Keratinocyte (primary cell): ENCODE measurements at regions not wholly inside any gene's neighbourhood (a gene's known extent, or its start where the extent isn't known, plus 50 kb on each side); places are given as distances from the start of the nearest gene placed in this dataset.

Source experiments
- DNase-seq: peaks from one replicate; pipeline ENCODE4 v3.0.0-alpha.2; 2011; ENCODE audit warnings: low read depth, missing footprints, low spot score
- FAIRE-seq: peaks from 2 replicates; lab custom pipeline; 2011; peaks lifted over from hg19 to GRCh38; lab: Jason Lieb, UNC
- H2AFZ ChIP-seq: 2 replicates; pipeline ENCODE4 v1.6.0; 2012; ENCODE audit warnings: low read length, control low read depth, inconsistent platforms; ENCODE audit not compliant: control insufficient read depth
- H3K27ac ChIP-seq: 2 replicates; pipeline ENCODE4 v1.5.1; 2011; ENCODE audit warnings: low read length; ENCODE audit not compliant: control insufficient read depth, insufficient read depth
- H3K27me3 ChIP-seq: 3 replicates; pipeline ENCODE4 v1.6.0; 2011; ENCODE audit warnings: low read length; ENCODE audit not compliant: control insufficient read depth, insufficient read depth; ENCODE audit errors: extremely low read depth
- H3K36me3 ChIP-seq, 2 experiments: 2 replicates in 1 of 2; 3 replicates in 1 of 2; pipeline ENCODE4 v1.5.1; 2011; ENCODE audit warnings: low read length in 2 of 2, mild to moderate bottlenecking in 1 of 2; ENCODE audit not compliant: control insufficient read depth in 2 of 2, insufficient read depth in 2 of 2; ENCODE audit errors: extremely low read depth in 1 of 2
- H3K4me1 ChIP-seq: 3 replicates; pipeline ENCODE4 v1.5.1; 2011; ENCODE audit warnings: low read length; ENCODE audit not compliant: control insufficient read depth, insufficient read depth; ENCODE audit errors: extremely low read depth
- H3K4me2 ChIP-seq: 3 replicates; pipeline ENCODE4 v1.6.0; 2011; ENCODE audit warnings: low read depth, low read length; ENCODE audit not compliant: control insufficient read depth, insufficient read depth; ENCODE audit errors: extremely low read depth
- H3K4me3 ChIP-seq, 3 experiments: fragments of 200-600 bp in 1 of 3; sonication (generic) in 1 of 3; 2 replicates in 2 of 3; 3 replicates in 1 of 3; pipeline ENCODE4 v1.5.1; 2011 to 2016; ENCODE audit warnings: low read length in 3 of 3, mild to moderate bottlenecking in 3 of 3, control low read depth in 2 of 3, inconsistent platforms in 1 of 3, low read depth in 1 of 3, mixed read lengths in 1 of 3, mixed run types in 1 of 3, moderate library complexity in 1 of 3; ENCODE audit not compliant: control insufficient read depth in 2 of 3, insufficient read depth in 2 of 3; ENCODE audit errors: extremely low read depth in 1 of 3
- H3K79me2 ChIP-seq: 2 replicates; pipeline ENCODE4 v1.6.0; 2012; ENCODE audit warnings: low read length; ENCODE audit not compliant: control insufficient read depth, insufficient read depth
- H3K9ac ChIP-seq: 3 replicates; pipeline ENCODE4 v1.6.0; 2011; ENCODE audit warnings: low read length; ENCODE audit not compliant: control insufficient read depth, insufficient read depth; ENCODE audit errors: extremely low read depth
- H3K9me1 ChIP-seq: 3 replicates; pipeline ENCODE4 v1.6.0; 2011; ENCODE audit warnings: low read length; ENCODE audit not compliant: control insufficient read depth, insufficient read depth; ENCODE audit errors: extremely low read depth
- H3K9me3 ChIP-seq: 2 replicates; pipeline ENCODE4 v1.5.1; 2012; ENCODE audit warnings: low read depth, low read length; ENCODE audit not compliant: control insufficient read depth
- H4K20me1 ChIP-seq: 3 replicates; pipeline ENCODE4 v1.6.0; 2011; ENCODE audit warnings: low read length; ENCODE audit not compliant: control insufficient read depth, insufficient read depth; ENCODE audit errors: extremely low read depth
- EZH2 ChIP-seq: IDR thresholded peaks from one replicate; pipeline ENCODE4 v1.6.1; 2012; ENCODE audit warnings: inconsistent platforms, mild to moderate bottlenecking, low read length, moderate library complexity
- dilution Hi-C: fragments of 300-500 bp; cut with MboI; formaldehyde crosslinking; loops from one replicate; pipeline ENCODE4 v1.7.0; 2020; ENCODE audit warnings: low sequenced_read_pairs; ENCODE audit not compliant: extremely low pct_ligation_motif_present
- TF ChIP-seq, protein P1 (sequence below), 3 experiments: IDR thresholded peaks in 1 of 3; conservative IDR thresholded peaks in 1 of 3; optimal IDR thresholded peaks in 1 of 3; 2 replicates in 2 of 3; 3 replicates in 1 of 3; pipeline versions ENCODE3 to v1.5.1; 2011; ENCODE audit warnings: low read length in 3 of 3, mild to moderate bottlenecking in 3 of 3, moderate library complexity in 2 of 3, control low read depth in 1 of 3, inconsistent platforms in 1 of 3; ENCODE audit not compliant: insufficient read depth in 2 of 3; ENCODE audit errors: extremely low read depth in 1 of 3

DNA sequence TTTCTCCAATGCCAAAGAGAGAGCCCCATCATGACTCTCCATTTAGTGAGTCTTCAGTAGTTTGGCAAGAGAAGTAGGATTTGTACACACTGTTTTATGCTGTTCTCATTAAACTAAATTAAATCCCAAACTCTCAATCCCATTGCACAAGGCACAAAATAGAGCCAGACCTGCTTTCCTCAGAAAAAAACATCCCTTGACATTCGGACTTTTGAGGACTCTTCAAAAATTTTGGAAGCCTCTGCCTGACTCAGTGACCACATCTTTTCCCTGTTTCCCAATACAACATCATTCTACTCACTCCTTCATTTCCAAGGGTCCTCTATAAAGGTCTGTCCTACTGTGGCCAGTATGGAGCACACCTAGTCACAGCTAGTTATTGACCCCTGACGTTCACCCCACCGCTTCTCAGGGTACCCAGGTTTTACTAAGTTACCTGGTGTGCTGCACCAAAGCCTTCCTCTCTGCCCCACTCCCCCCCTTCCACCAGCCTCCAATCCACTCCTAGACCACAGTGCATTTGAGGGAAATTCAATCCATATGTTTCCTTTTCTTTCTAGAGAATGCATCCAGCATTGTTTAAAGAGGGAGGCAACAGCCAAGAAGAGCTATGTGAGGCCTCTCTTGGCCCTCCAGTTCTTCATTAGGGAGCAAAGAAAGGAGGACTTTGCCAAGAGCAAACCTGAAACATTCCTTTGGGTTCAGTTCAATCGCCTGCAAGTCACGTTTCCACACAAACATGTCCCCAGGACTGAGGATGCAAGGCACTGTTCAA lies 428.7 kb downstream of the PLPP3 start:
- dilution Hi-C loops = no loop called here
- Histone ChIP-seq H2AFZ (no peak overlapping the region), H3K36me3 (no peaks in the 10 kb centered on the region), H3K27me3 (no peaks in the 10 kb centered on the region), H3K4me1 (no peaks in the 10 kb centered on the region), H3K27ac (no peak overlapping the region), H4K20me1 (no peaks in the 10 kb centered on the region), H3K9me3 (no peaks in the 10 kb centered on the region), H3K79me2 (no peaks in the 10 kb centered on the region), H3K4me3 (no peak overlapping the region), H3K9me1 (no peaks in the 10 kb centered on the region), H3K9ac (no peak overlapping the region), H3K4me2 (no peak overlapping the region)
- TF ChIP-seq, protein P1, sequence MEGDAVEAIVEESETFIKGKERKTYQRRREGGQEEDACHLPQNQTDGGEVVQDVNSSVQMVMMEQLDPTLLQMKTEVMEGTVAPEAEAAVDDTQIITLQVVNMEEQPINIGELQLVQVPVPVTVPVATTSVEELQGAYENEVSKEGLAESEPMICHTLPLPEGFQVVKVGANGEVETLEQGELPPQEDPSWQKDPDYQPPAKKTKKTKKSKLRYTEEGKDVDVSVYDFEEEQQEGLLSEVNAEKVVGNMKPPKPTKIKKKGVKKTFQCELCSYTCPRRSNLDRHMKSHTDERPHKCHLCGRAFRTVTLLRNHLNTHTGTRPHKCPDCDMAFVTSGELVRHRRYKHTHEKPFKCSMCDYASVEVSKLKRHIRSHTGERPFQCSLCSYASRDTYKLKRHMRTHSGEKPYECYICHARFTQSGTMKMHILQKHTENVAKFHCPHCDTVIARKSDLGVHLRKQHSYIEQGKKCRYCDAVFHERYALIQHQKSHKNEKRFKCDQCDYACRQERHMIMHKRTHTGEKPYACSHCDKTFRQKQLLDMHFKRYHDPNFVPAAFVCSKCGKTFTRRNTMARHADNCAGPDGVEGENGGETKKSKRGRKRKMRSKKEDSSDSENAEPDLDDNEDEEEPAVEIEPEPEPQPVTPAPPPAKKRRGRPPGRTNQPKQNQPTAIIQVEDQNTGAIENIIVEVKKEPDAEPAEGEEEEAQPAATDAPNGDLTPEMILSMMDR (optimal IDR thresholded peaks at IDR 0.05 in 1 of 3, IDR thresholded peaks at IDR 0.05 in 1 of 3, conservative IDR thresholded peaks at IDR 0.05 in 1 of 3; ENCODE audit: extremely low read depth in 1 of 3, insufficient read depth in 2 of 3, low read length in 3 of 3) = no peak
- no peak for TF ChIP-seq EZH2
- DNase-seq (no peak), FAIRE-seq (no peak)

DNA sequence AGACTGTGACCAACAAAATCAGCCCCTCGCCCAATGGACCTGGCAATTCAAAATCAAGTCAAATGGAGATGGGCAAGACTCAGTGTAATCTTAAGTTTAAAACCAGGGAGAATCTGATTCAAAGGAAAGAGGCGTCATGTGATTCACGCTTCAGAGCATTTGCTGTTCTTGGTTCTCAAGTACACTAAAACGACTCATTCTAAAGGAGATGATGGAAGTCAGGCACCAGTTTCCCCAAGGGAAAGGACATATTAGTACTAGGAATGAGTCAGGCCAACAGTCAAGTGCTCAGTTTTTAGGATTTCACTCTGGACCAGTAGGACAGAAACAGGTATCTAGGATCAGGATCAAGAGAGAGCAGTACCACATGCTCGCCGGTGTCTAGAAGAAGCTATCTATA lies 429.6 kb downstream of the PLPP3 start:
- FAIRE-seq (no peak), DNase-seq (no peak)
- Histone ChIP-seq H3K4me1 (no peaks in the 10 kb centered on the region), H3K9ac (no peak overlapping the region), H2AFZ (no peak overlapping the region), H4K20me1 (no peaks in the 10 kb centered on the region), H3K27me3 (no peaks in the 10 kb centered on the region), H3K27ac (no peak overlapping the region), H3K9me1 (no peaks in the 10 kb centered on the region), H3K4me3 (no peak overlapping the region), H3K79me2 (no peaks in the 10 kb centered on the region), H3K9me3 (no peaks in the 10 kb centered on the region), H3K36me3 (no peaks in the 10 kb centered on the region), H3K4me2 (no peak overlapping the region)
- TF ChIP-seq, protein P1 (optimal IDR thresholded peaks at IDR 0.05 in 1 of 3, IDR thresholded peaks at IDR 0.05 in 1 of 3, conservative IDR thresholded peaks at IDR 0.05 in 1 of 3; ENCODE audit: extremely low read depth in 1 of 3, insufficient read depth in 2 of 3, low read length in 3 of 3) = no peak
- TF ChIP-seq EZH2 = no peak
- dilution Hi-C loops = no loop called here
